K562 (cell line): ENCODE measurements at regions not wholly inside any gene's neighbourhood (a gene's known extent, or its start where the extent isn't known, plus 50 kb on each side); places are given as distances from the start of the nearest gene placed in this dataset.

Source experiments
- ATAC-seq: fragments of 200-7000 bp; cut with Tn5 transposase; 3 replicates; pipeline ENCODE4 v1.9.1; 2020; ENCODE audit warnings: moderate library complexity
- BruUV-seq: library from RNA; stranded (reverse); fragments of 400-500 nt; replicated peaks from 2 replicates; lab custom pipeline; 2021; lab: Mats Ljungman, UMichigan
- CTCF ChIA-PET: fragments of 300-600 bp; formaldehyde crosslinking; extraction: SDS; loops from one replicate; lab custom pipeline; 2021; ENCODE audit warnings: low intra/inter-chr PET ratio; lab: Yijun Ruan, JAX
- POLR2A ChIA-PET: fragments of 300-600, 350-650 bp; sonication (Branson Sonifier 250); formaldehyde crosslinking; extraction: SDS; loops from one replicate; lab custom pipeline; 2021; ENCODE audit warnings: antibody characterized with exemption, inconsistent platforms; lab: Yijun Ruan, JAX
- DNase-seq, 4 experiments: peaks; one replicate each; pipeline versions ENCODE4 v3.0.0 to v3.0.0-alpha.2; 2011 to 2018; ENCODE audit warnings: low spot score in 3 of 4, mixed read lengths in 3 of 4; ENCODE audit errors: extremely low read depth in 1 of 4
- FAIRE-seq: peaks from 2 replicates; lab custom pipeline; 2011; peaks lifted over from hg19 to GRCh38; lab: Jason Lieb, UNC
- H2AFZ ChIP-seq: 2 replicates; pipeline ENCODE4 v1.6.0; 2011; ENCODE audit warnings: low read depth, low read length, control low read depth, inconsistent platforms
- H3K27ac ChIP-seq: fragments of 200-600 bp; 3 replicates; pipeline ENCODE4 v1.8.0; 2011; ENCODE audit warnings: low read depth, mild to moderate bottlenecking, control low read depth, inconsistent platforms, low read length, moderate library complexity, mixed read lengths; ENCODE audit errors: extremely low read depth
- H3K27me3 ChIP-seq, 2 experiments: fragments of 300-600 bp in 1 of 2; 2 replicates in 1 of 2; 3 replicates in 1 of 2; pipeline versions ENCODE4 v1.6.0 to v1.8.0; 2011; ENCODE audit warnings: inconsistent platforms in 2 of 2, low read length in 2 of 2, mild to moderate bottlenecking in 1 of 2, mixed read lengths in 1 of 2, moderate library complexity in 1 of 2; ENCODE audit not compliant: control insufficient read depth in 2 of 2, insufficient read depth in 2 of 2
- H3K36me3 ChIP-seq: fragments of 300-600 bp; 3 replicates; pipeline ENCODE4 v1.8.0; 2011; ENCODE audit warnings: mild to moderate bottlenecking, low read length, inconsistent platforms; ENCODE audit not compliant: control insufficient read depth, insufficient read depth
- H3K4me1 ChIP-seq, 2 experiments: fragments of 200-600 bp in 1 of 2; replicated peaks in 1 of 2; 2 replicates in 1 of 2; 3 replicates in 1 of 2; pipeline versions ENCODE4 v1.5.1 to v1.8.0; 2011; ENCODE audit warnings: inconsistent platforms in 2 of 2, low read length in 2 of 2, mild to moderate bottlenecking in 1 of 2, mixed read lengths in 1 of 2, moderate library complexity in 1 of 2; ENCODE audit not compliant: control insufficient read depth in 2 of 2, insufficient read depth in 2 of 2
- H3K4me2 ChIP-seq: 2 replicates; pipeline ENCODE4 v1.6.1; 2011; ENCODE audit warnings: low read length, control low read depth, inconsistent platforms, mixed read lengths; ENCODE audit not compliant: insufficient read depth
- H3K4me3 ChIP-seq: fragments of 200-600 bp; sonication (generic), shearing (Covaris generic); 2 replicates; pipeline ENCODE4 v1.5.1; 2016; ENCODE audit warnings: control low read depth, inconsistent platforms
- H3K79me2 ChIP-seq: fragments of 200-600 bp; 3 replicates; pipeline ENCODE4 v1.8.0; 2011; ENCODE audit warnings: low read length, inconsistent platforms; ENCODE audit not compliant: control insufficient read depth, insufficient read depth
- H3K9ac ChIP-seq, 2 experiments: 2 replicates each; pipeline versions ENCODE4 v1.6.0 to v1.6.1; 2011; ENCODE audit warnings: low read depth in 2 of 2, low read length in 2 of 2, control low read depth in 1 of 2, inconsistent platforms in 1 of 2, mild to moderate bottlenecking in 1 of 2, mixed read lengths in 1 of 2; ENCODE audit not compliant: insufficient read depth in 1 of 2
- H3K9me1 ChIP-seq: one replicate; pipeline ENCODE4 v1.6.0; 2011; ENCODE audit warnings: inconsistent platforms, mild to moderate bottlenecking, low read length, moderate library complexity; ENCODE audit not compliant: control insufficient read depth, insufficient read depth
- H3K9me3 ChIP-seq: replicated peaks from 2 replicates; pipeline ENCODE4 v1.5.1; 2011; ENCODE audit warnings: low read depth, low read length, inconsistent platforms; ENCODE audit not compliant: control insufficient read depth, insufficient read depth
- H4K20me1 ChIP-seq: replicated peaks from 2 replicates; pipeline ENCODE4 v1.6.1; 2011; ENCODE audit warnings: low read length, inconsistent platforms, mixed read lengths; ENCODE audit not compliant: control insufficient read depth, insufficient read depth
- ATF1 ChIP-seq, 2 experiments: fragments of 450-650 bp in 1 of 2; IDR thresholded peaks; 2 replicates each; pipeline ENCODE4 v1.6.1; 2016; ENCODE audit warnings: missing compliant biosample characterization in 1 of 2, missing genetic modification characterization in 1 of 2
- FIP1L1 ChIP-seq: fragments of 200-400 bp; formaldehyde crosslinking; IDR thresholded peaks from 2 replicates; pipeline ENCODE4 v1.6.1; 2018; ENCODE audit warnings: mild to moderate bottlenecking, low read depth, low read length; ENCODE audit not compliant: poor library complexity, severe bottlenecking
- HDGF ChIP-seq: fragments of 450-650 bp; IDR thresholded peaks from 2 replicates; pipeline ENCODE4 v1.6.1; 2016
- HMG20A ChIP-seq: fragments of 450-650 bp; formaldehyde crosslinking; conservative IDR thresholded peaks from 2 replicates; pipeline ENCODE4 v1.4.0; 2020; ENCODE audit warnings: mild to moderate bottlenecking, mixed read lengths
- HSF4 ChIP-seq: fragments of 250-450 bp; sonication (Bioruptor Pico); IDR thresholded peaks from 2 replicates; pipeline ENCODE4 v2.1.2; 2022; ENCODE audit warnings: mild to moderate bottlenecking, moderate library complexity, borderline replicate concordance
- MYBL2 ChIP-seq, 2 experiments: fragments of 450-650 bp in 1 of 2; sonication (generic) in 1 of 2; formaldehyde crosslinking in 1 of 2; IDR thresholded peaks; 2 replicates each; pipeline versions ENCODE4 v1.6.1 to v1.8.1; 2017 to 2022; ENCODE audit warnings: borderline replicate concordance in 1 of 2, inconsistent platforms in 1 of 2, low read depth in 1 of 2, mild to moderate bottlenecking in 1 of 2, missing genetic modification reagents in 1 of 2, moderate library complexity in 1 of 2
- NFE2 ChIP-seq: IDR thresholded peaks from 2 replicates; pipeline ENCODE4 v1.6.1; 2014; ENCODE audit warnings: antibody characterized with exemption, low read depth
- NFRKB ChIP-seq: fragments of 450-650 bp; IDR thresholded peaks from 2 replicates; pipeline ENCODE4 v1.6.1; 2016; ENCODE audit warnings: low read depth
- STAG1 ChIP-seq: sonication (generic); formaldehyde crosslinking; IDR thresholded peaks from 2 replicates; pipeline ENCODE4 v1.5.0; 2020; ENCODE audit warnings: missing genetic modification reagents, borderline replicate concordance
- ZKSCAN1 ChIP-seq: fragments of 150-350 bp; IDR thresholded peaks from 2 replicates; pipeline ENCODE4 v1.6.1; 2016; ENCODE audit warnings: low read depth, low read length
- ZNF12 ChIP-seq: sonication (generic); formaldehyde crosslinking; IDR thresholded peaks from 2 replicates; pipeline ENCODE4 v1.4.0; 2020; ENCODE audit warnings: mild to moderate bottlenecking, missing genetic modification reagents
- ZNF253 ChIP-seq: fragments of 250-450 bp; sonication (Bioruptor Pico); conservative IDR thresholded peaks from 2 replicates; pipeline ENCODE4 v1.6.1; 2021; ENCODE audit warnings: mild to moderate bottlenecking
- ZNF408 ChIP-seq: fragments of 250-450 bp; sonication (Bioruptor Pico); IDR thresholded peaks from 2 replicates; pipeline ENCODE4 v1.4.0; 2020; ENCODE audit warnings: low read depth, mild to moderate bottlenecking, moderate library complexity
- ZNF707 ChIP-seq: fragments of 250-450 bp; sonication (Bioruptor Pico); conservative IDR thresholded peaks from 2 replicates; pipeline ENCODE4 v1.8.0; 2022; ENCODE audit warnings: inconsistent platforms, mild to moderate bottlenecking, moderate library complexity
- WGBS: fragments of 100-300 bp; shearing (Covaris generic); methylation state at CpG from one replicate; pipeline ENCODE4 v1.1.6; 2016; ENCODE audit warnings: low coverage, mixed read lengths; ENCODE audit not compliant: insufficient coverage; ENCODE audit errors: missing lambda C conversion rate; 5-methylcytosine and 5-hydroxymethylcytosine counted together
- in situ Hi-C: fragments of 300-500 bp; cut with MboI; formaldehyde crosslinking; loops from 4 replicates; pipeline ENCODE4 v1.15.0; 2018; ENCODE audit warnings: inconsistent platforms, mixed read lengths
- intact Hi-C: fragments of 100-400 bp; cut with micrococcal nuclease; formaldehyde crosslinking; loops from 2 replicates; pipeline ENCODE4 v1.14.2; 2022
- TF ChIP-seq, protein P1 (sequence below), 2 experiments: IDR thresholded peaks in 1 of 2; conservative IDR thresholded peaks in 1 of 2; 2 replicates each; pipeline ENCODE4 v1.6.1; 2016; ENCODE audit warnings: low read depth in 2 of 2, mild to moderate bottlenecking in 1 of 2, missing compliant biosample characterization in 1 of 2, missing genetic modification characterization in 1 of 2, moderate library complexity in 1 of 2

GRCh38 chr12:87238466-87238865 lies 790.7 kb downstream of the C12orf50 start:
- no peaks in the 10 kb centered on the region for H3K79me2 ChIP-seq
- H3K4me2 ChIP-seq: no peak overlapping the region
- CTCF ChIA-PET: no interaction called here
- no peaks in the 10 kb centered on the region for H3K9me3 ChIP-seq
- intact Hi-C loops: no loop called here
- no peaks in the 10 kb centered on the region for H4K20me1 ChIP-seq
- H3K27me3 ChIP-seq: no peaks in the 10 kb centered on the region
- H3K4me1 ChIP-seq: no peaks in the 10 kb centered on the region
- BruUV-seq: no TSS peak
- FAIRE-seq (no peak), DNase-seq (no peak), ATAC-seq (no peak)
- no peak for TF ChIP-seq HDGF
- TF ChIP-seq ZNF12 (CRISPR knock-in tag): no peak
- TF ChIP-seq ATF1 (CRISPR knock-in tag; IDR thresholded peaks at IDR 0.05): no peak
- no peak for TF ChIP-seq ATF1 (tag; IDR thresholded peaks at IDR 0.05)
- no peak for TF ChIP-seq NFE2
- H3K4me3 ChIP-seq: no peak overlapping the region
- H3K36me3 ChIP-seq: no peaks in the 10 kb centered on the region
- in situ Hi-C loops: no loop called here
- WGBS: 8% methylated on average over 1 of the region's 1 CpG
- H3K27ac ChIP-seq: no peak overlapping the region
- H3K9ac ChIP-seq: no peak overlapping the region
- POLR2A ChIA-PET: no interaction called here
- H3K9me1 ChIP-seq: no peaks in the 10 kb centered on the region
- H2AFZ ChIP-seq: no peak overlapping the region

GRCh38 chr12:87234898-87235297 lies 794.3 kb downstream of the C12orf50 start:
- POLR2A ChIA-PET: no interaction called here
- WGBS: 0% methylated on average over 1 of the region's 1 CpG
- H3K27ac ChIP-seq: no peak overlapping the region
- no peaks in the 10 kb centered on the region for H4K20me1 ChIP-seq
- no peak overlapping the region for H2AFZ ChIP-seq
- ATAC-seq (no peak), DNase-seq (no peak), FAIRE-seq (no peak)
- H3K9me3 ChIP-seq: no peaks in the 10 kb centered on the region
- no peaks in the 10 kb centered on the region for H3K27me3 ChIP-seq
- no peaks in the 10 kb centered on the region for H3K4me1 ChIP-seq
- in situ Hi-C loops: no loop called here
- H3K9ac ChIP-seq: no peak overlapping the region
- H3K4me2 ChIP-seq: no peak overlapping the region
- CTCF ChIA-PET: no interaction called here
- no peak overlapping the region for H3K4me3 ChIP-seq
- no peaks in the 10 kb centered on the region for H3K36me3 ChIP-seq
- BruUV-seq: no TSS peak
- no peaks in the 10 kb centered on the region for H3K79me2 ChIP-seq
- intact Hi-C loops: no loop called here
- H3K9me1 ChIP-seq: no peaks in the 10 kb centered on the region
- TF ChIP-seq MYBL2 (IDR thresholded peaks at IDR 0.05; ENCODE audit: low read depth) (no peak), MYBL2 (CRISPR knock-in tag; IDR thresholded peaks at IDR 0.05; ENCODE audit: borderline replicate concordance) (no peak), HMG20A (no peak), STAG1 (no peak), ZKSCAN1 (no peak), FIP1L1 (no peak), ZNF707 (CRISPR knock-in tag) (no peak), HSF4 (no peak), NFRKB (no peak), ZNF253 (CRISPR knock-in tag) (no peak), ZNF408 (no peak)
- TF ChIP-seq, protein P1, sequence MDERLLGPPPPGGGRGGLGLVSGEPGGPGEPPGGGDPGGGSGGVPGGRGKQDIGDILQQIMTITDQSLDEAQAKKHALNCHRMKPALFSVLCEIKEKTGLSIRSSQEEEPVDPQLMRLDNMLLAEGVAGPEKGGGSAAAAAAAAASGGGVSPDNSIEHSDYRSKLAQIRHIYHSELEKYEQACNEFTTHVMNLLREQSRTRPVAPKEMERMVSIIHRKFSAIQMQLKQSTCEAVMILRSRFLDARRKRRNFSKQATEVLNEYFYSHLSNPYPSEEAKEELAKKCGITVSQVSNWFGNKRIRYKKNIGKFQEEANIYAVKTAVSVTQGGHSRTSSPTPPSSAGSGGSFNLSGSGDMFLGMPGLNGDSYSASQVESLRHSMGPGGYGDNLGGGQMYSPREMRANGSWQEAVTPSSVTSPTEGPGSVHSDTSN (CRISPR knock-in tag; IDR thresholded peaks at IDR 0.05; ENCODE audit: low read depth): no peak
- TF ChIP-seq, protein P1 (tag; conservative IDR thresholded peaks at IDR 0.05; ENCODE audit: low read depth): no peak
